Muscle of arm (tissue), 1 donor: ENCODE measurements at regions not wholly inside any gene's neighbourhood (a gene's known extent, or its start where the extent isn't known, plus 50 kb on each side); places are given as distances from the start of the nearest gene placed in this dataset.

Source experiments
- DNase-seq: peaks from one replicate; pipeline ENCODE4 v3.0.0-alpha.2; 2013

- no peak for DNase-seq
Observed at GRCh38 chr15:46848704-46849103, 868.6 kb upstream of the SEMA6D start.

GRCh38 chr15:46853600-46853999, 863.7 kb upstream of the SEMA6D start:
- DNase-seq = no peak

GRCh38 chr15:46854564-46854963, 862.7 kb upstream of the SEMA6D start:
- no peak for DNase-seq

- no peak for DNase-seq
Observed at GRCh38 chr15:46855388-46855787, 861.9 kb upstream of the SEMA6D start.

GRCh38 chr15:46856839-46857502, 860.3 kb upstream of the SEMA6D start:
- no peak for DNase-seq

- DNase-seq = no peak
Observed at GRCh38 chr15:46858150-46858549, 859.2 kb upstream of the SEMA6D start.

GRCh38 chr15:46861796-46862195, 855.5 kb upstream of the SEMA6D start:
- no peak for DNase-seq

GRCh38 chr15:46865155-46865554, 852.1 kb upstream of the SEMA6D start:
- DNase-seq = no peak

GRCh38 chr15:46872286-46872980, 844.9 kb upstream of the SEMA6D start:
- DNase-seq = no peak

GRCh38 chr15:46872981-46873330, 844.3 kb upstream of the SEMA6D start:
- no peak for DNase-seq

- DNase-seq = no peak
Observed at GRCh38 chr15:46879032-46879770, 838.1 kb upstream of the SEMA6D start.

- DNase-seq = no peak
Observed at GRCh38 chr15:46880791-46881190, 836.5 kb upstream of the SEMA6D start.

- no peak for DNase-seq
Observed at GRCh38 chr15:46892621-46893160, 824.6 kb upstream of the SEMA6D start.

- DNase-seq = no peak
Observed at GRCh38 chr15:46894644-46895043, 822.7 kb upstream of the SEMA6D start.

- no peak for DNase-seq
Observed at GRCh38 chr15:46897266-46897665, 820.0 kb upstream of the SEMA6D start.

- DNase-seq = no peak
Observed at GRCh38 chr15:46901001-46901400, 816.3 kb upstream of the SEMA6D start.

GRCh38 chr15:46917721-46918252, 799.5 kb upstream of the SEMA6D start:
- DNase-seq = no peak

- no peak for DNase-seq
Observed at GRCh38 chr15:46918462-46919140, 798.7 kb upstream of the SEMA6D start.

GRCh38 chr15:46921891-46922290, 795.4 kb upstream of the SEMA6D start:
- peak; percentile 9 for DNase-seq

- DNase-seq = no peak
Observed at GRCh38 chr15:46930426-46930825, 786.9 kb upstream of the SEMA6D start.

- no peak for DNase-seq
Observed at GRCh38 chr15:46933332-46933731, 784.0 kb upstream of the SEMA6D start.

GRCh38 chr15:46934851-46935250, 782.5 kb upstream of the SEMA6D start:
- no peak for DNase-seq
